HAP-1 (cell line): ENCODE measurements at regions not wholly inside any gene's neighbourhood (a gene's known extent, or its start where the extent isn't known, plus 50 kb on each side); places are given as distances from the start of the nearest gene placed in this dataset.

Experiments used
- DNase-seq, 2 experiments: peaks; one replicate each; pipeline ENCODE4 v3.0.0-alpha.2; 2016 to 2020; ENCODE audit warnings: low spot score in 2 of 2
- H3K27me3 ChIP-seq: fragments of 250-450 bp; sonication (Bioruptor Pico); 2 replicates; pipeline ENCODE4 v1.5.1; 2020; ENCODE audit warnings: low read depth, mild to moderate bottlenecking, moderate library complexity
- H3K36me3 ChIP-seq: fragments of 250-450 bp; sonication (Bioruptor Pico); replicated peaks from 2 replicates; pipeline ENCODE4 v1.5.1; 2020; ENCODE audit warnings: mild to moderate bottlenecking
- H3K4me1 ChIP-seq: fragments of 250-450 bp; sonication (Bioruptor Pico); 2 replicates; pipeline ENCODE4 v1.5.1; 2020; ENCODE audit warnings: mild to moderate bottlenecking
- H3K4me3 ChIP-seq: fragments of 250-450 bp; sonication (Bioruptor Pico); 2 replicates; pipeline ENCODE4 v1.5.1; 2020; ENCODE audit warnings: mild to moderate bottlenecking, moderate library complexity
- H3K9me3 ChIP-seq: fragments of 250-450 bp; sonication (Bioruptor Pico); 2 replicates; pipeline ENCODE4 v1.5.1; 2020; ENCODE audit warnings: mild to moderate bottlenecking, moderate library complexity
- in situ Hi-C: fragments of 300-500 bp; cut with MboI; formaldehyde crosslinking; loops from 3 replicates; pipeline ENCODE4 v1.14.3; 2020; ENCODE audit warnings: low sequenced_read_pairs, inconsistent platforms, mixed read lengths

- H3K27me3 ChIP-seq: no peaks in the 10 kb centered on the region
- H3K36me3 ChIP-seq: no peaks in the 10 kb centered on the region
- no peak overlapping the region for H3K4me3 ChIP-seq
- no peaks in the 10 kb centered on the region for H3K9me3 ChIP-seq
- in situ Hi-C loops: no loop called here
- no peaks in the 10 kb centered on the region; the same call in 1 of the 2 replicates for H3K4me1 ChIP-seq
- DNase-seq: no peak
These were observed 205.6 kb upstream of the MPDZ start for GRCh38 chr9:13485068-13485596.

- no peaks in the 10 kb centered on the region for H3K27me3 ChIP-seq
- no peaks in the 10 kb centered on the region for H3K36me3 ChIP-seq
- no peak for DNase-seq
- no peaks in the 10 kb centered on the region for H3K4me1 ChIP-seq
- no peaks in the 10 kb centered on the region for H3K9me3 ChIP-seq
- H3K4me3 ChIP-seq: no peak overlapping the region
- in situ Hi-C loops: no loop called here
These were observed 204.7 kb upstream of the MPDZ start for GRCh38 chr9:13484186-13484585.

- Histone ChIP-seq H3K9me3 (no peaks in the 10 kb centered on the region), H3K4me3 (no peak overlapping the region), H3K27me3 (no peaks in the 10 kb centered on the region), H3K4me1 (no peaks in the 10 kb centered on the region), H3K36me3 (no peaks in the 10 kb centered on the region)
- in situ Hi-C loops: no loop called here
- no peak for DNase-seq
These were observed 201.8 kb upstream of the MPDZ start for GRCh38 chr9:13481274-13481673.

- no peak overlapping the region for H3K4me3 ChIP-seq
- H3K9me3 ChIP-seq: 0 out of 2 replicates have a peak, but pooled peaks cover 2% of the 10 kb centered on the region
- H3K36me3 ChIP-seq: no peaks in the 10 kb centered on the region
- in situ Hi-C loops: no loop called here
- no peaks in the 10 kb centered on the region for H3K4me1 ChIP-seq
- no peak for DNase-seq
- no peaks in the 10 kb centered on the region for H3K27me3 ChIP-seq
These were observed 201.2 kb upstream of the MPDZ start for GRCh38 chr9:13480693-13481092.

GRCh38 chr9:13479096-13479495, 199.6 kb upstream of the MPDZ start:
- H3K9me3 ChIP-seq: 0 out of 2 replicates have a peak, but pooled peaks cover 2% of the 10 kb centered on the region
- H3K36me3 ChIP-seq: no peaks in the 10 kb centered on the region
- no peaks in the 10 kb centered on the region for H3K27me3 ChIP-seq
- DNase-seq: no peak
- H3K4me1 ChIP-seq: no peaks in the 10 kb centered on the region
- no peak overlapping the region for H3K4me3 ChIP-seq
- in situ Hi-C loops: no loop called here

- Histone ChIP-seq H3K4me1 (no peaks in the 10 kb centered on the region), H3K4me3 (no peak overlapping the region), H3K36me3 (no peaks in the 10 kb centered on the region), H3K27me3 (no peaks in the 10 kb centered on the region), H3K9me3 (0 out of 2 replicates have a peak, but pooled peaks cover 2% of the 10 kb centered on the region)
- in situ Hi-C loops: no loop called here
- DNase-seq: no peak
These were observed 199.1 kb upstream of the MPDZ start for GRCh38 chr9:13478639-13479038.

GRCh38 chr9:13478160-13478559, 198.7 kb upstream of the MPDZ start:
- no peak for DNase-seq
- Histone ChIP-seq H3K36me3 (no peaks in the 10 kb centered on the region), H3K27me3 (no peaks in the 10 kb centered on the region), H3K4me1 (no peaks in the 10 kb centered on the region), H3K4me3 (no peak overlapping the region), H3K9me3 (0 out of 2 replicates have a peak, but pooled peaks cover 2% of the 10 kb centered on the region)
- in situ Hi-C loops: no loop called here

GRCh38 chr9:13470836-13471235, 191.3 kb upstream of the MPDZ start:
- no peak for DNase-seq
- Histone ChIP-seq H3K4me1 (peaks cover 3% of the 10 kb centered on the region; the same call in 1 of the 2 replicates), H3K27me3 (no peaks in the 10 kb centered on the region; the same call in 1 of the 2 replicates), H3K9me3 (no peaks in the 10 kb centered on the region), H3K4me3 (no peak overlapping the region), H3K36me3 (no peaks in the 10 kb centered on the region)
- in situ Hi-C loops: no loop called here

GRCh38 chr9:13467157-13467556, 187.7 kb upstream of the MPDZ start:
- in situ Hi-C loops: no loop called here
- Histone ChIP-seq H3K9me3 (no peaks in the 10 kb centered on the region), H3K27me3 (no peaks in the 10 kb centered on the region; the same call in 1 of the 2 replicates), H3K4me3 (no peak overlapping the region), H3K36me3 (no peaks in the 10 kb centered on the region), H3K4me1 (peaks cover 3% of the 10 kb centered on the region; the same call in 1 of the 2 replicates)
- no peak for DNase-seq

GRCh38 chr9:13461414-13461991, 182.0 kb upstream of the MPDZ start:
- no peaks in the 10 kb centered on the region for H3K4me1 ChIP-seq
- no peaks in the 10 kb centered on the region for H3K9me3 ChIP-seq
- H3K36me3 ChIP-seq: no peaks in the 10 kb centered on the region
- no peak overlapping the region for H3K4me3 ChIP-seq
- in situ Hi-C loops: no loop called here
- no peak for DNase-seq
- no peaks in the 10 kb centered on the region for H3K27me3 ChIP-seq

GRCh38 chr9:13459071-13459470, 179.6 kb upstream of the MPDZ start:
- H3K9me3 ChIP-seq: no peaks in the 10 kb centered on the region

GRCh38 chr9:13457795-13458194, 178.3 kb upstream of the MPDZ start:
- Histone ChIP-seq H3K9me3 (no peaks in the 10 kb centered on the region), H3K36me3 (no peaks in the 10 kb centered on the region), H3K4me1 (no peaks in the 10 kb centered on the region), H3K4me3 (no peak overlapping the region), H3K27me3 (no peaks in the 10 kb centered on the region)
- DNase-seq: no peak
- in situ Hi-C loops: no loop called here

More at GRCh38 chr9:13459071-13459470, 179.6 kb upstream of the MPDZ start:
- Histone ChIP-seq H3K4me3 (no peak overlapping the region), H3K27me3 (no peaks in the 10 kb centered on the region), H3K36me3 (no peaks in the 10 kb centered on the region), H3K4me1 (no peaks in the 10 kb centered on the region)
- in situ Hi-C loops: no loop called here
- DNase-seq: no peak

- no peaks in the 10 kb centered on the region for H3K4me1 ChIP-seq
- in situ Hi-C loops: no loop called here
- no peaks in the 10 kb centered on the region for H3K27me3 ChIP-seq
- no peak overlapping the region for H3K4me3 ChIP-seq
- DNase-seq: no peak
- no peaks in the 10 kb centered on the region for H3K9me3 ChIP-seq
- H3K36me3 ChIP-seq: no peaks in the 10 kb centered on the region
These were observed 171.2 kb upstream of the MPDZ start for GRCh38 chr9:13450723-13451122.

GRCh38 chr9:13448482-13448881, 169.0 kb upstream of the MPDZ start:
- peaks cover 12% of the 10 kb centered on the region for H3K4me1 ChIP-seq
- H3K4me3 ChIP-seq: no peak overlapping the region
- no peaks in the 10 kb centered on the region for H3K9me3 ChIP-seq
- no peaks in the 10 kb centered on the region for H3K27me3 ChIP-seq
- no peaks in the 10 kb centered on the region for H3K36me3 ChIP-seq
- DNase-seq: no peak
- in situ Hi-C loops: no loop called here
